Thyroid gland (tissue), 4 donors: ENCODE measurements at regions not wholly inside any gene's neighbourhood (a gene's known extent, or its start where the extent isn't known, plus 50 kb on each side); places are given as distances from the start of the nearest gene placed in this dataset.

Source experiments
- POLR2A ChIP-seq, 2 donors: fragments of 450-650 bp; IDR thresholded peaks; one replicate each; pipeline ENCODE4 v1.6.1; 2017; ENCODE audit warnings: antibody characterized with exemption in 2 of 2, mild to moderate bottlenecking in 2 of 2, moderate library complexity in 1 of 2
- TF ChIP-seq, protein P1 (sequence below), 6 experiments: fragments of 200-600 bp in 3 of 6; fragments of 450-650 bp in 3 of 6; sonication (generic) in 3 of 6; IDR thresholded peaks; one replicate each; pipeline ENCODE4 v1.5.1; 2016 to 2019; ENCODE audit warnings: antibody characterized with exemption in 6 of 6, mild to moderate bottlenecking in 2 of 6, inconsistent platforms in 1 of 6, moderate library complexity in 1 of 6

DNA sequence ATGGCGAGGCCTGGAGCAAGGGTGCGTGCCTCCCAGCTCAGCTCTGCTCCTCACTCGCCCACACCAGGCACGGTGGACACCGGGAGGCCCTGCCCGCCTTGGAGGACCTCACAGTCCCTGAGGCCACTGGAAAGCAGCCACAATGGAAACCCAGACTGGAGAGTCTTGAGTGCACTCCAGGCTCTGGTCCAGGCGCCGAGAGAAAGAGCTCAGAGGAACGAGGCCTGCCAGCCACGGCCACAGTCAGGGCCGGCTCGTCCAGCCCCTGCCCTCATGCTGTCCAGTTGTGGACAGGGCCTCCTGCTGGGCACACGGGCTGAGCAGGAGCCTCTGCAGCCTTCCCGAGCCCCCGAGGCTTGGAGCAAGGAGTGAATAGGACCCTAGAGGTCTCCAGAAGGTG is 53.3 kb upstream of the GRPEL1 start:
- TF ChIP-seq, protein P1, sequence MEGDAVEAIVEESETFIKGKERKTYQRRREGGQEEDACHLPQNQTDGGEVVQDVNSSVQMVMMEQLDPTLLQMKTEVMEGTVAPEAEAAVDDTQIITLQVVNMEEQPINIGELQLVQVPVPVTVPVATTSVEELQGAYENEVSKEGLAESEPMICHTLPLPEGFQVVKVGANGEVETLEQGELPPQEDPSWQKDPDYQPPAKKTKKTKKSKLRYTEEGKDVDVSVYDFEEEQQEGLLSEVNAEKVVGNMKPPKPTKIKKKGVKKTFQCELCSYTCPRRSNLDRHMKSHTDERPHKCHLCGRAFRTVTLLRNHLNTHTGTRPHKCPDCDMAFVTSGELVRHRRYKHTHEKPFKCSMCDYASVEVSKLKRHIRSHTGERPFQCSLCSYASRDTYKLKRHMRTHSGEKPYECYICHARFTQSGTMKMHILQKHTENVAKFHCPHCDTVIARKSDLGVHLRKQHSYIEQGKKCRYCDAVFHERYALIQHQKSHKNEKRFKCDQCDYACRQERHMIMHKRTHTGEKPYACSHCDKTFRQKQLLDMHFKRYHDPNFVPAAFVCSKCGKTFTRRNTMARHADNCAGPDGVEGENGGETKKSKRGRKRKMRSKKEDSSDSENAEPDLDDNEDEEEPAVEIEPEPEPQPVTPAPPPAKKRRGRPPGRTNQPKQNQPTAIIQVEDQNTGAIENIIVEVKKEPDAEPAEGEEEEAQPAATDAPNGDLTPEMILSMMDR (IDR thresholded peaks at IDR 0.05): peak in 1 of 6 experiments; percentile 14
- no peak for TF ChIP-seq POLR2A (IDR thresholded peaks at IDR 0.05)
